GM21360 (cell line): ENCODE measurements at regions not wholly inside any gene's neighbourhood (a gene's known extent, or its start where the extent isn't known, plus 50 kb on each side); places are given as distances from the start of the nearest gene placed in this dataset.

Experiments used
- ATAC-seq: cut with Tn5 transposase; IDR thresholded peaks from one replicate; pipeline ENCODE4 v1.9.1; 2021; ENCODE audit warnings: mild to moderate bottlenecking, moderate library complexity; ENCODE audit not compliant: unreplicated experiment

GRCh38 chr5:74205767-74206578, 434.6 kb downstream of the ENC1 start:
- ATAC-seq = no peak

GRCh38 chr5:74201334-74202081, 439.0 kb downstream of the ENC1 start:
- ATAC-seq = peak; percentile 45

- no peak for ATAC-seq
These were observed 440.0 kb downstream of the ENC1 start for GRCh38 chr5:74200560-74200959.

GRCh38 chr5:74199436-74200210, 440.9 kb downstream of the ENC1 start:
- no peak for ATAC-seq

GRCh38 chr5:74199005-74199404, 441.5 kb downstream of the ENC1 start:
- no peak for ATAC-seq

GRCh38 chr5:74198156-74198555, 442.4 kb downstream of the ENC1 start:
- ATAC-seq = no peak

GRCh38 chr5:74196233-74196632, 444.3 kb downstream of the ENC1 start:
- ATAC-seq = peak; percentile 75

GRCh38 chr5:74194196-74194595, 446.3 kb downstream of the ENC1 start:
- ATAC-seq = no peak

GRCh38 chr5:74192606-74193299, 447.8 kb downstream of the ENC1 start:
- ATAC-seq = no peak

GRCh38 chr5:74188351-74189105, 452.0 kb downstream of the ENC1 start:
- no peak for ATAC-seq

GRCh38 chr5:74187757-74188156, 452.8 kb downstream of the ENC1 start:
- no peak for ATAC-seq

- ATAC-seq = no peak
These were observed 453.9 kb downstream of the ENC1 start for GRCh38 chr5:74186356-74187315.

GRCh38 chr5:74185599-74185998, 454.9 kb downstream of the ENC1 start:
- no peak for ATAC-seq

- ATAC-seq = no peak
These were observed 455.9 kb downstream of the ENC1 start for GRCh38 chr5:74184649-74185048.

GRCh38 chr5:74183041-74183440, 457.5 kb downstream of the ENC1 start:
- no peak for ATAC-seq

- no peak for ATAC-seq
These were observed 457.9 kb downstream of the ENC1 start for GRCh38 chr5:74182603-74183002.

- no peak for ATAC-seq
These were observed 460.8 kb downstream of the ENC1 start for GRCh38 chr5:74179701-74180100.

GRCh38 chr5:74179179-74179578, 461.3 kb downstream of the ENC1 start:
- ATAC-seq = no peak

GRCh38 chr5:74177961-74178360, 462.6 kb downstream of the ENC1 start:
- no peak for ATAC-seq
